Neural crest cell (in vitro differentiated cells): ENCODE measurements at regions not wholly inside any gene's neighbourhood (a gene's known extent, or its start where the extent isn't known, plus 50 kb on each side); places are given as distances from the start of the nearest gene placed in this dataset.

Experiments used
- DNase-seq: peaks from one replicate; pipeline ENCODE4 v3.0.0; 2021; ENCODE audit warnings: low read depth, mixed read lengths, low spot score
- H3K27ac Mint-ChIP-seq: one replicate; pipeline ENCODE4 v1.8.0; 2021; ENCODE audit warnings: mild to moderate bottlenecking, mixed read lengths; ENCODE audit not compliant: unreplicated experiment
- H3K27me3 Mint-ChIP-seq: 2 replicates; pipeline ENCODE4 v1.8.0; 2021; ENCODE audit warnings: low read depth, mild to moderate bottlenecking, mixed read lengths
- H3K36me3 Mint-ChIP-seq: 2 replicates; pipeline ENCODE4 v1.8.0; 2021; ENCODE audit warnings: low read depth, mild to moderate bottlenecking, mixed read lengths
- H3K4me1 Mint-ChIP-seq: 2 replicates; pipeline ENCODE4 v1.8.0; 2021; ENCODE audit warnings: mixed read lengths
- H3K4me3 Mint-ChIP-seq: one replicate; pipeline ENCODE4 v1.8.0; 2021; ENCODE audit warnings: mild to moderate bottlenecking, mixed read lengths
- H3K9me3 Mint-ChIP-seq: 2 replicates; pipeline ENCODE4 v1.8.0; 2021; ENCODE audit warnings: mixed read lengths
- TF ChIP-seq, protein P1 (sequence below): fragments of 200-600 bp; sonication (generic); conservative IDR thresholded peaks from 2 replicates; pipeline ENCODE4 v1.5.0; 2021; ENCODE audit warnings: antibody characterized with exemption, mild to moderate bottlenecking

GRCh38 chr12:129959889-129960288, 56.1 kb upstream of the TMEM132D start:
- H3K36me3 Mint-ChIP-seq = no peaks in the 10 kb centered on the region
- H3K27ac Mint-ChIP-seq = no peak overlapping the region

GRCh38 chr12:129961091-129961490, 57.3 kb upstream of the TMEM132D start:
- no peaks in the 10 kb centered on the region for H3K36me3 Mint-ChIP-seq

More at GRCh38 chr12:129959889-129960288, 56.1 kb upstream of the TMEM132D start:
- DNase-seq = no peak
- Mint-ChIP-seq H3K4me1 (no peaks in the 10 kb centered on the region), H3K4me3 (no peak overlapping the region), H3K27me3 (peaks cover 22% of the 10 kb centered on the region), H3K9me3 (no peaks in the 10 kb centered on the region)
- TF ChIP-seq, protein P1, sequence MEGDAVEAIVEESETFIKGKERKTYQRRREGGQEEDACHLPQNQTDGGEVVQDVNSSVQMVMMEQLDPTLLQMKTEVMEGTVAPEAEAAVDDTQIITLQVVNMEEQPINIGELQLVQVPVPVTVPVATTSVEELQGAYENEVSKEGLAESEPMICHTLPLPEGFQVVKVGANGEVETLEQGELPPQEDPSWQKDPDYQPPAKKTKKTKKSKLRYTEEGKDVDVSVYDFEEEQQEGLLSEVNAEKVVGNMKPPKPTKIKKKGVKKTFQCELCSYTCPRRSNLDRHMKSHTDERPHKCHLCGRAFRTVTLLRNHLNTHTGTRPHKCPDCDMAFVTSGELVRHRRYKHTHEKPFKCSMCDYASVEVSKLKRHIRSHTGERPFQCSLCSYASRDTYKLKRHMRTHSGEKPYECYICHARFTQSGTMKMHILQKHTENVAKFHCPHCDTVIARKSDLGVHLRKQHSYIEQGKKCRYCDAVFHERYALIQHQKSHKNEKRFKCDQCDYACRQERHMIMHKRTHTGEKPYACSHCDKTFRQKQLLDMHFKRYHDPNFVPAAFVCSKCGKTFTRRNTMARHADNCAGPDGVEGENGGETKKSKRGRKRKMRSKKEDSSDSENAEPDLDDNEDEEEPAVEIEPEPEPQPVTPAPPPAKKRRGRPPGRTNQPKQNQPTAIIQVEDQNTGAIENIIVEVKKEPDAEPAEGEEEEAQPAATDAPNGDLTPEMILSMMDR = no peak

DNA sequence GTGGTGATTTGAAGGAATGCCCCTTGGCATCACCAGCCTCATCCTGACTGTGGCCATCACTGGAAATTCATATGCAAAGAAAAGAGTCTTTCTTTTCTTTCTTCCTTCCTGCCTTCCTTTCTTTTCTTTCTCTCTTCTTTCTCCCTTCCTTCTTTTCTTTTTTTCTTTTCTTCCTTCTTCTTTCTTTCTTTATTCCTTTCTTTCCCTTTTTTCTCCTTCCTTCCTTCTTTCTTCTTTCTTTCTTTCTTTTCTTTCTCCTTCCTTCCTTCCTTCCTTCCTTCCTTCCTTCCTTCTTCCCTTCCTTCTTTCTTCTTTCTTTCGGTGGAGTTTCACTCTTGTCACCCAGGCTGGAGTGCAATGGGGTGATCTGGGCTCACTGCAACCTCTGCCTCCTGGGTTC, 58.0 kb upstream of the TMEM132D start:
- H3K27ac Mint-ChIP-seq = no peak overlapping the region

More at GRCh38 chr12:129961091-129961490, 57.3 kb upstream of the TMEM132D start:
- peaks cover 24% of the 10 kb centered on the region for H3K27me3 Mint-ChIP-seq
- no peaks in the 10 kb centered on the region for H3K9me3 Mint-ChIP-seq
- DNase-seq = no peak
- H3K27ac Mint-ChIP-seq = no peak overlapping the region
- no peak overlapping the region for H3K4me3 Mint-ChIP-seq
- TF ChIP-seq, protein P1 = no peak
- H3K4me1 Mint-ChIP-seq = peaks cover 7% of the 10 kb centered on the region

DNA sequence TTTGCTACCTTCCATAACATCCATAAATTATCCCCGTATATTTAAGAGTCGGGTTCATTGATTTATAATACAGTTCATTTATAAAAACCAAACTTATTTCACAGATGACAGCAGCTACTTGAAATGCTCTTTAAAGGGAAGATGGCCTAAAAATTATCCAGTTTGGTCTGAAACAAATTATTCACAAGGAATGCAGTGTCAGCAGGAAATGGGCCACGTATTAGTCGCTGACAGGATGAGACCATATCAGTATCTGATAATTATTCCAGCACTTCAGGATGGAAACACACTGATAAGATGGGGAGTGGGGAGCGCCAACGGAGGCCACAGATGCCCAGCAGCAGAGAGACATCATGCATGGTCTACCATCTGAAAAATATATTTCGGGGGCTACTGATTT, 60.5 kb upstream of the TMEM132D start:
- TF ChIP-seq, protein P1 = no peak
- H3K4me3 Mint-ChIP-seq = no peak overlapping the region
- no peak for DNase-seq
- no peaks in the 10 kb centered on the region for H3K9me3 Mint-ChIP-seq
- H3K27me3 Mint-ChIP-seq = peaks cover 34% of the 10 kb centered on the region
- H3K4me1 Mint-ChIP-seq = peaks cover 18% of the 10 kb centered on the region
- no peak overlapping the region for H3K27ac Mint-ChIP-seq
- H3K36me3 Mint-ChIP-seq = no peaks in the 10 kb centered on the region

More for the DNA sequence above, 58.0 kb upstream of the TMEM132D start:
- TF ChIP-seq, protein P1 = no peak
- Mint-ChIP-seq H3K4me1 (peaks cover 14% of the 10 kb centered on the region), H3K36me3 (no peaks in the 10 kb centered on the region), H3K4me3 (no peak overlapping the region), H3K9me3 (no peaks in the 10 kb centered on the region), H3K27me3 (peaks cover 30% of the 10 kb centered on the region)
- no peak for DNase-seq

- H3K27me3 Mint-ChIP-seq = peaks cover 31% of the 10 kb centered on the region
- H3K9me3 Mint-ChIP-seq = no peaks in the 10 kb centered on the region
- no peaks in the 10 kb centered on the region for H3K36me3 Mint-ChIP-seq
- peaks cover 18% of the 10 kb centered on the region for H3K4me1 Mint-ChIP-seq
- no peak for DNase-seq
- H3K4me3 Mint-ChIP-seq = no peak overlapping the region
- TF ChIP-seq, protein P1 = no peak
- no peak overlapping the region for H3K27ac Mint-ChIP-seq
Observed at GRCh38 chr12:129964826-129965457, 61.1 kb upstream of the TMEM132D start.
